OCI-LY1 (cell line): ENCODE measurements at regions not wholly inside any gene's neighbourhood (a gene's known extent, or its start where the extent isn't known, plus 50 kb on each side); places are given as distances from the start of the nearest gene placed in this dataset.
"Not testable (repeated sequence)": the region's sequence is repeated elsewhere in the genome, so short reads cannot be mapped to it uniquely, and the experiment has no call there.

Source experiments
- H2AFZ ChIP-seq: fragments of 200-600 bp; sonication (generic), shearing (Covaris generic); 2 replicates; pipeline ENCODE4 v1.6.0; 2014; ENCODE audit warnings: antibody characterized with exemption, mild to moderate bottlenecking, low read length
- H3F3A ChIP-seq: fragments of 200-600 bp; sonication (generic), shearing (Covaris generic); 2 replicates; pipeline ENCODE4 v1.6.0; 2014; ENCODE audit warnings: mild to moderate bottlenecking, antibody characterized with exemption, low read length, moderate library complexity; ENCODE audit not compliant: insufficient read depth
- H3K27ac ChIP-seq: fragments of 200-600 bp; sonication (generic); 2 replicates; pipeline ENCODE4 v1.5.1; 2014; ENCODE audit warnings: low read length, mixed run types, mild to moderate bottlenecking, low read depth; ENCODE audit not compliant: poor library complexity, severe bottlenecking
- H3K27me3 ChIP-seq: fragments of 200-600 bp; sonication (generic); 2 replicates; pipeline ENCODE4 v1.6.0; 2014; ENCODE audit warnings: antibody characterized with exemption, mild to moderate bottlenecking, low read length, moderate library complexity; ENCODE audit not compliant: insufficient read depth
- H3K36me3 ChIP-seq: fragments of 200-600 bp; sonication (generic); 2 replicates; pipeline ENCODE4 v1.6.1; 2014; ENCODE audit warnings: mild to moderate bottlenecking, antibody characterized with exemption, low read length, moderate library complexity, mixed read lengths; ENCODE audit not compliant: insufficient read depth
- H3K4me1 ChIP-seq: fragments of 200-600 bp; sonication (generic); 2 replicates; pipeline ENCODE4 v1.5.1; 2014; ENCODE audit warnings: mild to moderate bottlenecking, low read length, moderate library complexity; ENCODE audit not compliant: insufficient read depth, severe bottlenecking
- H3K4me2 ChIP-seq: fragments of 200-600 bp; sonication (generic), shearing (Covaris generic); 2 replicates; pipeline ENCODE4 v1.6.1; 2014; ENCODE audit warnings: low read length
- H3K4me3 ChIP-seq: fragments of 200-600 bp; sonication (generic); 2 replicates; pipeline ENCODE4 v1.5.1; 2014; ENCODE audit warnings: low read length, low read depth, mild to moderate bottlenecking, mixed read lengths; ENCODE audit not compliant: poor library complexity, severe bottlenecking
- H3K79me2 ChIP-seq: fragments of 200-600 bp; shearing (Covaris generic); 2 replicates; pipeline ENCODE4 v1.6.1; 2016; ENCODE audit warnings: mixed run types, low read length, mixed read lengths; ENCODE audit not compliant: insufficient read depth
- H3K9ac ChIP-seq: fragments of 200-600 bp; sonication (generic), shearing (Covaris generic); 2 replicates; pipeline ENCODE4 v1.6.1; 2014; ENCODE audit warnings: mild to moderate bottlenecking, low read length, mixed read lengths
- H3K9me2 ChIP-seq: fragments of 200-600 bp; sonication (generic), shearing (Covaris generic); 2 replicates; pipeline ENCODE4 v1.6.1; 2014; ENCODE audit warnings: low read depth, mild to moderate bottlenecking, low read length, mixed read lengths
- H3K9me3 ChIP-seq: fragments of 200-600 bp; shearing (Covaris generic); 2 replicates; pipeline ENCODE4 v1.6.1; 2014; ENCODE audit warnings: low read length, mixed read lengths
- H4K20me1 ChIP-seq: fragments of 200-600 bp; sonication (generic), shearing (Covaris generic); 2 replicates; pipeline ENCODE4 v1.6.0; 2016; ENCODE audit warnings: mild to moderate bottlenecking, low read length; ENCODE audit not compliant: insufficient read depth
- CTCF ChIP-seq: fragments of 200-600 bp; sonication (generic), shearing (Covaris generic); IDR thresholded peaks from 2 replicates; pipeline ENCODE4 v1.5.1; 2017; ENCODE audit warnings: mild to moderate bottlenecking, antibody characterized with exemption, low read length, moderate library complexity, mixed read lengths
- EZH2 ChIP-seq: fragments of 200-600 bp; sonication (generic), shearing (Covaris generic); IDR thresholded peaks from 2 replicates; pipeline ENCODE4 v1.8.0; 2017; ENCODE audit warnings: borderline replicate concordance, mixed run types, mild to moderate bottlenecking, antibody characterized with exemption, low read length, moderate library complexity, mixed read lengths

DNA sequence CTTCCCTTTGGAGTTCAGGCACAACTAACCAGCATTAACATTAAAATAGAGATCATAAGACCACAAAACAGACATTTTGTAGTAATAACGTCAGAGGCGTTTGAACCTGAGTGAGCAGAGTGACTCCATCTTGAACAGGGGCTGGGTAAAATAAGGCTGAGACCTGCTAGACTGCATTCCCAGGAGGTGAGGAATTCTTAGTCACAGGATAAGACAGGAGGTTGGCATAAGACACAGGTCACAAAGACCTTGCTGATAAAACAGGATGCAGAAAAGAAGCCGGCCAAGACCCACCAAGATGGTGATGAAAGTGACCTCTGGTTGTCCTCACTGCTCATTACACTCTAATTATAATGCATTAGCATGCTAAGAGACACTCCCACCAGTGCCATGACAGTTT is 493.2 kb upstream of the AUTS2 start:
- H3K27me3 ChIP-seq: no peaks in the 10 kb centered on the region; the same call in 1 of the 2 replicates
- no peaks in the 10 kb centered on the region for H3K79me2 ChIP-seq
- no peaks in the 10 kb centered on the region for H3F3A ChIP-seq
- no peak overlapping the region for H2AFZ ChIP-seq
- H3K27ac ChIP-seq: no peak overlapping the region
- H3K4me1 ChIP-seq: no peaks in the 10 kb centered on the region
- H4K20me1 ChIP-seq: no peaks in the 10 kb centered on the region
- no peaks in the 10 kb centered on the region for H3K36me3 ChIP-seq
- H3K4me3 ChIP-seq: no peak overlapping the region
- H3K9ac ChIP-seq: no peak overlapping the region
- TF ChIP-seq EZH2 (no peak), CTCF (no peak)
- no peak overlapping the region for H3K4me2 ChIP-seq
- H3K9me3 ChIP-seq: no peaks in the 10 kb centered on the region
- H3K9me2 ChIP-seq: no peaks in the 10 kb centered on the region

DNA sequence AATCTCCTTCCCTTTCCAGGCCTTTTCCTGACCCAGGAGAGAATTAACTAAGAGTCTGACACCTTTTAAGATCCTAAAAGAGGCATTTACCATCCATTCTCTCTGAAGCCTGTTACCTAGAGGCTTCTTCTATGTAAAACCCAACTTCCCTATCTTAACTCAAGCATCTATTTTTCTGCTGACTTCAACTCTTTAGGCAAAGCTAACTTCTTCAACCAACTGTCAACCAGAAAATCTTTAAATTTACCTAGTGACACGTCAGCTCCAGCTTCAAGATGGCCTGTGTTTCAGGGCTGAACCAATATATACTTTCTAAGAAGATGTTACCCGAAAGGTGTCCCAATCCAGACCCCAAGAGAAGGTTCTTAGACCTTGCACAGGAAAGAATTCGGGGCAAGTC is 492.3 kb upstream of the AUTS2 start:
- Histone ChIP-seq H3K9ac (no peak overlapping the region), H4K20me1 (no peaks in the 10 kb centered on the region), H3K27me3 (no peaks in the 10 kb centered on the region; the same call in 1 of the 2 replicates), H3K27ac (no peak overlapping the region), H3K9me2 (no peaks in the 10 kb centered on the region), H3K9me3 (no peaks in the 10 kb centered on the region), H3K79me2 (no peaks in the 10 kb centered on the region), H3K4me2 (no peak overlapping the region), H3F3A (no peaks in the 10 kb centered on the region), H3K36me3 (no peaks in the 10 kb centered on the region), H2AFZ (no peak overlapping the region), H3K4me3 (no peak overlapping the region), H3K4me1 (no peaks in the 10 kb centered on the region)
- TF ChIP-seq EZH2: no peak
- no peak for TF ChIP-seq CTCF

- H3K27me3 ChIP-seq, H2AFZ ChIP-seq, H3K4me1 ChIP-seq, H3K4me3 ChIP-seq, H3K9me2 ChIP-seq, H3K9me3 ChIP-seq, H3K4me2 ChIP-seq, H3K9ac ChIP-seq, H4K20me1 ChIP-seq, H3F3A ChIP-seq, H3K79me2 ChIP-seq, H3K27ac ChIP-seq, H3K36me3 ChIP-seq: not testable (repeated sequence)
These were observed 491.8 kb upstream of the AUTS2 start for GRCh38 chr7:69106449-69106848.

GRCh38 chr7:69106946-69107345 is 491.3 kb upstream of the AUTS2 start:
- H3K4me2 ChIP-seq, H2AFZ ChIP-seq, H3K4me3 ChIP-seq, H3K27ac ChIP-seq, H3F3A ChIP-seq, H3K4me1 ChIP-seq, H4K20me1 ChIP-seq, H3K79me2 ChIP-seq, H3K27me3 ChIP-seq, H3K9me3 ChIP-seq, H3K9ac ChIP-seq, H3K9me2 ChIP-seq, H3K36me3 ChIP-seq: not testable (repeated sequence)
